Right renal pelvis (tissue), 4 donors: ENCODE measurements at regions not wholly inside any gene's neighbourhood (a gene's known extent, or its start where the extent isn't known, plus 50 kb on each side); places are given as distances from the start of the nearest gene placed in this dataset.

Experiments
- DNase-seq, 4 donors: peaks; one replicate each; pipeline ENCODE4 v3.0.0-alpha.2; 2013; ENCODE audit warnings: low read depth in 4 of 4, low spot score in 3 of 4, missing footprints in 1 of 4

- DNase-seq: no peak
Measured at GRCh38 chr6:14250573-14250972, 133.0 kb downstream of the CD83 start.

- DNase-seq: no peak
Measured at GRCh38 chr6:14252271-14252850, 134.8 kb downstream of the CD83 start.

- DNase-seq: no peak
Measured at GRCh38 chr6:14254505-14254904, 136.9 kb downstream of the CD83 start.

- DNase-seq: no peak
Measured at GRCh38 chr6:14255916-14256315, 138.3 kb downstream of the CD83 start.

GRCh38 chr6:14258117-14258516, 140.5 kb downstream of the CD83 start:
- DNase-seq: no peak

- DNase-seq: no peak
Measured at GRCh38 chr6:14258695-14259593, 141.4 kb downstream of the CD83 start.

GRCh38 chr6:14259594-14260152, 142.1 kb downstream of the CD83 start:
- DNase-seq: no peak

- no peak for DNase-seq
Measured at GRCh38 chr6:14260839-14261238, 143.3 kb downstream of the CD83 start.

- no peak for DNase-seq
Measured at GRCh38 chr6:14263881-14264424, 146.4 kb downstream of the CD83 start.

GRCh38 chr6:14265049-14266021, 147.8 kb downstream of the CD83 start:
- no peak for DNase-seq

GRCh38 chr6:14266266-14266665, 148.7 kb downstream of the CD83 start:
- DNase-seq: no peak

GRCh38 chr6:14267885-14268660, 150.5 kb downstream of the CD83 start:
- no peak for DNase-seq

GRCh38 chr6:14269436-14269835, 151.9 kb downstream of the CD83 start:
- DNase-seq: no peak

- no peak for DNase-seq
Measured at GRCh38 chr6:14270142-14270893, 152.7 kb downstream of the CD83 start.

- no peak for DNase-seq
Measured at GRCh38 chr6:14270925-14271788, 153.6 kb downstream of the CD83 start.

- DNase-seq: no peak
Measured at GRCh38 chr6:14271789-14272736, 154.5 kb downstream of the CD83 start.

GRCh38 chr6:14272737-14273085, 155.1 kb downstream of the CD83 start:
- no peak for DNase-seq
